Gastrocnemius medialis (tissue), 4 donors: ENCODE measurements at regions not wholly inside any gene's neighbourhood (a gene's known extent, or its start where the extent isn't known, plus 50 kb on each side); places are given as distances from the start of the nearest gene placed in this dataset.

Experiments
- CTCF ChIP-seq, 5 experiments: fragments of 450-650 bp in 3 of 5; fragments of 200-600 bp in 2 of 5; sonication (generic) in 2 of 5; IDR thresholded peaks in 4 of 5; conservative IDR thresholded peaks in 1 of 5; 1 replicate in 4 of 5; 2 replicates in 1 of 5; pipeline ENCODE4 v1.5.1; 2016 to 2019; ENCODE audit warnings: antibody characterized with exemption in 5 of 5, mild to moderate bottlenecking in 3 of 5, moderate library complexity in 3 of 5
- POLR2A ChIP-seq, 2 donors: fragments of 450-650 bp; IDR thresholded peaks; one replicate each; pipeline ENCODE4 v1.6.1; 2017; ENCODE audit warnings: antibody characterized with exemption in 2 of 2, mild to moderate bottlenecking in 2 of 2, moderate library complexity in 2 of 2

DNA sequence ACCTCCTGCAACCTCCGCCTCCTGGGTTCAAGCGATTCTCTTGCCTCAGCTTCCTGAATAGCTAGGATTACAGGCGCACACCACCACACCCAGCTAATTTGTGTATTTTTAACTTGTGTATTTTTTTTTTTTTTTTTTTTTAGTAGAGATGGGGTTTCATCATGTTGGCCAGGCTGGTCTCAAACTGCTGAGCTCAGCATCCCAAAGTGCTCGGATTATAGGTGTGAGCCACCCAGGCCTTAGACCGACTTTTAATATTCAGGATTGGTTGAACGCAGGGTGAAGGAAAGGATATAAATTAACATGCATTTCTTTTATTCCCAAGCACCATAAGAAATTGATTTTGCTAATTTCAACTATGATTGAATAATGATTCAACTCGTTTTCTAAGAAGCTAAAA, 798.6 kb downstream of the GATA3 start:
- TF ChIP-seq CTCF (IDR thresholded peaks at IDR 0.05 in 4 of 5, conservative IDR thresholded peaks at IDR 0.05 in 1 of 5) (no peak), POLR2A (IDR thresholded peaks at IDR 0.05) (no peak)
